ENCODE measurements at regions not wholly inside any gene's neighbourhood (a gene's known extent, or its start where the extent isn't known, plus 50 kb on each side); places are given as distances from the start of the nearest gene placed in this dataset.

- no peak for TF ChIP-seq CTCF (IDR thresholded peaks at IDR 0.05)
- TF ChIP-seq POLR2A (IDR thresholded peaks at IDR 0.05): no peak
Measured at GRCh38 chr5:125652761-125653160, 770.4 kb upstream of the GRAMD2B start.
